PC-3 (cell line): ENCODE measurements at regions not wholly inside any gene's neighbourhood (a gene's known extent, or its start where the extent isn't known, plus 50 kb on each side); places are given as distances from the start of the nearest gene placed in this dataset.

ENCODE experiments used
- CTCF ChIP-seq: fragments of 300-600 bp; sonication (generic); conservative IDR thresholded peaks from 2 replicates; pipeline ENCODE4 v1.5.1; 2017; ENCODE audit warnings: antibody characterized with exemption, low read depth, mild to moderate bottlenecking, low read length
- EZH2 ChIP-seq: fragments of 300-600 bp; sonication (generic); IDR thresholded peaks from one replicate; pipeline ENCODE4 v1.6.1; 2017; ENCODE audit warnings: antibody characterized with exemption, mild to moderate bottlenecking, low read length; ENCODE audit not compliant: unreplicated experiment
- EZH2phosphoT487 ChIP-seq: fragments of 300-600 bp; sonication (generic); IDR thresholded peaks from 2 replicates; pipeline ENCODE4 v1.6.1; 2018; ENCODE audit warnings: mild to moderate bottlenecking, antibody characterized with exemption, low read length, borderline replicate concordance

- TF ChIP-seq CTCF = no peak
- TF ChIP-seq EZH2 = no peak
- no peak for TF ChIP-seq EZH2phosphoT487
Measured at GRCh38 chr3:44066806-44067205, 174.9 kb upstream of the TOPAZ1 start.
